Sigmoid colon (tissue), 3 donors: ENCODE measurements at regions not wholly inside any gene's neighbourhood (a gene's known extent, or its start where the extent isn't known, plus 50 kb on each side); places are given as distances from the start of the nearest gene placed in this dataset.

ENCODE experiments used
- CTCF ChIP-seq, 4 experiments: fragments of 450-650 bp in 3 of 4; fragments of 200-600 bp in 1 of 4; IDR thresholded peaks; one replicate each; pipeline ENCODE4 v1.5.1; 2016 to 2019; ENCODE audit warnings: antibody characterized with exemption in 4 of 4, mild to moderate bottlenecking in 3 of 4, moderate library complexity in 2 of 4
- POLR2A ChIP-seq, 2 donors: fragments of 450-650 bp; IDR thresholded peaks; one replicate each; pipeline ENCODE4 v1.6.1; 2016; ENCODE audit warnings: antibody characterized with exemption in 2 of 2, mild to moderate bottlenecking in 2 of 2, moderate library complexity in 2 of 2

GRCh38 chr2:144078106-144078505 lies 441.8 kb downstream of the ZEB2 start:
- TF ChIP-seq CTCF (IDR thresholded peaks at IDR 0.05) = no peak
- no peak for TF ChIP-seq POLR2A (IDR thresholded peaks at IDR 0.05)
